ENCODE measurements at regions not wholly inside any gene's neighbourhood (a gene's known extent, or its start where the extent isn't known, plus 50 kb on each side); places are given as distances from the start of the nearest gene placed in this dataset.

DNA sequence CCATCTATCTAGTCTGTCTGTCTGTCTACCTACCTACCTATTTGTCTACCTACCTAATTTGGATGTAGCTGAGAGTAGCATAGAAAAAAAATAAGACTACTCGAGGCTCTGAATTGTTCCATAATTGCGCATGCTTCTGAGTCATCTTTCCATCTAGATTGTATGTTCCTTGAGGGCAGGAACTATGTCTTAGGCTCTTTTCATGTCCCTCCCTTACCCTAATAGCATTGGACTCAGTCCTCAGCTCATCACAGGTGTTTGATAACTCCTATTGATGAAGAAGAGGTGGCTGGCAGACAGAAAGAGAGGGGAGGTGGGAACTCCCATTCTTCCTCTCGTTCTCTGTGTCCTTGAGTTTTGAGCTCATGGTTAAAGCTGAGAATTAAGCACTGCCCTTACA is 263.7 kb downstream of the TTC6 start:
- no peaks in the 10 kb centered on the region for H3K4me1 Mint-ChIP-seq (ENCODE audit: unreplicated experiment)
- H3K36me3 Mint-ChIP-seq (ENCODE audit: unreplicated experiment), result no peaks in the 10 kb centered on the region
- H3K27ac Mint-ChIP-seq (ENCODE audit: unreplicated experiment), result no peak overlapping the region
- H3K4me3 Mint-ChIP-seq (ENCODE audit: unreplicated experiment), result no peak overlapping the region
- TF ChIP-seq, protein P1, sequence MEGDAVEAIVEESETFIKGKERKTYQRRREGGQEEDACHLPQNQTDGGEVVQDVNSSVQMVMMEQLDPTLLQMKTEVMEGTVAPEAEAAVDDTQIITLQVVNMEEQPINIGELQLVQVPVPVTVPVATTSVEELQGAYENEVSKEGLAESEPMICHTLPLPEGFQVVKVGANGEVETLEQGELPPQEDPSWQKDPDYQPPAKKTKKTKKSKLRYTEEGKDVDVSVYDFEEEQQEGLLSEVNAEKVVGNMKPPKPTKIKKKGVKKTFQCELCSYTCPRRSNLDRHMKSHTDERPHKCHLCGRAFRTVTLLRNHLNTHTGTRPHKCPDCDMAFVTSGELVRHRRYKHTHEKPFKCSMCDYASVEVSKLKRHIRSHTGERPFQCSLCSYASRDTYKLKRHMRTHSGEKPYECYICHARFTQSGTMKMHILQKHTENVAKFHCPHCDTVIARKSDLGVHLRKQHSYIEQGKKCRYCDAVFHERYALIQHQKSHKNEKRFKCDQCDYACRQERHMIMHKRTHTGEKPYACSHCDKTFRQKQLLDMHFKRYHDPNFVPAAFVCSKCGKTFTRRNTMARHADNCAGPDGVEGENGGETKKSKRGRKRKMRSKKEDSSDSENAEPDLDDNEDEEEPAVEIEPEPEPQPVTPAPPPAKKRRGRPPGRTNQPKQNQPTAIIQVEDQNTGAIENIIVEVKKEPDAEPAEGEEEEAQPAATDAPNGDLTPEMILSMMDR (IDR thresholded peaks at IDR 0.05), result no peak
- no peak for DNase-seq (ENCODE audit: extremely low spot score, unreplicated experiment)
- H3K27me3 Mint-ChIP-seq (ENCODE audit: unreplicated experiment), result peaks cover 3% of the 10 kb centered on the region
- H3K9me3 Mint-ChIP-seq (ENCODE audit: unreplicated experiment), result no peaks in the 10 kb centered on the region

DNA sequence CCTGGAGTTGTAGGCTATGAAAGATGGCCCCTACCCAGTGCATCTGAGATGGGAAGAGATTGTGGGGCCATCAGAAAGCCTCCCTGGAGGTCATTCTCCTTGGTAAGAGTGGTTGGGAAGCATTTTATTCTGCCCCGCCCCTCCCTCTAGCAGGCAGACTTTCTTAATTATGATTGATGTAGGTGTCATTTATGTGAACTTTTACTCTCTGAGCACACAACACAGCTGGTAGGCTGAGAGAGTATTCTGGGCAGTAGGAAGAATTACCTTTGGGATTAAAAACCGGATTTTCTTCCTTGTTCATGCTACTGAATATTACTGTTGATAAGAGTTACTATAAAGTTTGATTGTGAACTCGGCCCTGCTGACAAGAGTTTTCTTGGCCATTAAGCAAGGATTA is 266.8 kb downstream of the TTC6 start:
- TF ChIP-seq, protein P1 (IDR thresholded peaks at IDR 0.05), result no peak
- Mint-ChIP-seq H3K27ac (ENCODE audit: unreplicated experiment) (no peak overlapping the region), H3K4me1 (ENCODE audit: unreplicated experiment) (no peaks in the 10 kb centered on the region), H3K4me3 (ENCODE audit: unreplicated experiment) (no peak overlapping the region), H3K36me3 (ENCODE audit: unreplicated experiment) (no peaks in the 10 kb centered on the region), H3K27me3 (ENCODE audit: unreplicated experiment) (no peaks in the 10 kb centered on the region), H3K9me3 (ENCODE audit: unreplicated experiment) (no peaks in the 10 kb centered on the region)
- DNase-seq (ENCODE audit: extremely low spot score, unreplicated experiment), result no peak

DNA sequence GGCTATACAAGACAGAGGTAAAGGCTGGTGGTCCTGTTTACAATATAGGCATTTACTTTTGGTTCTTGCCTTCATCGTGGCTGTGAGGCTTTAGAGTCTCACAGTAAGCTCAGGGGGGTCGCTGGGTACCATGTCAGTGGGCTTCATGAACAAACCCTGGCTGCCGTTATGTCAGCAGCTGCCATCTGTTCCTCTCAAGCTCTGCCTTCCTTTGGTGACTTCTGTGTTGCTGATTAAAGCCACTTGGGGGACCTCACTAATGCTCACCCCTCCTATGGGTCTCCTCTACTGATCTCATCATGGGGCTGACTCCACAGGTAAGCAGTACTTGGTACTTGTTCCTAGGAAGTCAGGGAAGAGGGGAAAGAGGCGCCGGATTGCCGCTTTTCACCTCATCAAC is 268.7 kb downstream of the TTC6 start:
- TF ChIP-seq, protein P1 (IDR thresholded peaks at IDR 0.05), result no peak
- H3K4me1 Mint-ChIP-seq (ENCODE audit: unreplicated experiment), result no peaks in the 10 kb centered on the region
- H3K27ac Mint-ChIP-seq (ENCODE audit: unreplicated experiment), result no peak overlapping the region
- DNase-seq (ENCODE audit: extremely low spot score, unreplicated experiment), result no peak
- no peaks in the 10 kb centered on the region for H3K36me3 Mint-ChIP-seq (ENCODE audit: unreplicated experiment)
- no peaks in the 10 kb centered on the region for H3K9me3 Mint-ChIP-seq (ENCODE audit: unreplicated experiment)
- no peaks in the 10 kb centered on the region for H3K27me3 Mint-ChIP-seq (ENCODE audit: unreplicated experiment)
- H3K4me3 Mint-ChIP-seq (ENCODE audit: unreplicated experiment), result no peak overlapping the region

DNA sequence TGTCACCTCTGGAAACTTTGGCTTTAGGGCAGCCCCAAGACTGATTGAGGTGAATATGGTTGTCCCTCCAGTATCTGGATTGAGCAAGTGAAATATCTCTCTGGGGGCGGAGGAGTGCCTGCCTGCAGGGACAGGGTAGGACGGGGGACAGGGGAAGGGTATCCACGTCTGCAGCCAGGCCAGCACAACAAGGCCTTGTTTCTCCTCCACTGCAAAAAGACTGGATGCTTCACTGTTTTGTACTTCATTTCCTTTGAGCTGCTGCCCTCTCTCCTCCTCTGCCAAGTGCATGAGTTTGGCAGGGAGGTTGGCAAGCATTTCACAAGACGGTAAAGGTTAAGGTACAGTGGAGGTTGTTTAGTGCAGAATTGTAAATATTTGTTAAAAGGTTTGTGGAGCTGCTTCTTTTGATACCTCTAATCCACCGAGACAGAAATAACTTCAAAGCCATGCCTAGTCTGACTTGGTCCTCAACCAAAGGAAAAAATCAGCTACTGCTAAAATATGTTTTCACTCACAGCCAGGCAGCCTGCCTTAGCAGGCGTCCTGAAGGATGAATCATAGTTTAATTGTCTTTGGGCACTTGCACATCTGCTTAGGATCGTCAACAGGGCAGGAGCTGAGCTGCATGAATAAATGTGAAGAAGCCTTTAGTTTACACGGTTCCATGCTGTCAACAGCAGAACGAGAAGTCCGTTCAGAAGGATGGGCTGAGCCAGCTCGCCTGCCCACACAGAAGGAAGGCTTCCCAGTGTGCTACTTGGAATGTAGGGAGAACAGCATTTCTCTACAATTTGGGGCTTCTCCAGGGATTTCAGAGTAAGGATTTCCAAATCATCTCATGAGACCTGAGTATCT is 269.7 kb downstream of the TTC6 start:
- Mint-ChIP-seq H3K27me3 (ENCODE audit: unreplicated experiment) (no peaks in the 10 kb centered on the region), H3K27ac (ENCODE audit: unreplicated experiment) (no peak overlapping the region), H3K4me3 (ENCODE audit: unreplicated experiment) (no peak overlapping the region), H3K9me3 (ENCODE audit: unreplicated experiment) (no peaks in the 10 kb centered on the region), H3K4me1 (ENCODE audit: unreplicated experiment) (no peaks in the 10 kb centered on the region), H3K36me3 (ENCODE audit: unreplicated experiment) (no peaks in the 10 kb centered on the region)
- no peak for DNase-seq (ENCODE audit: extremely low spot score, unreplicated experiment)
- TF ChIP-seq, protein P1 (IDR thresholded peaks at IDR 0.05), result no peak

DNA sequence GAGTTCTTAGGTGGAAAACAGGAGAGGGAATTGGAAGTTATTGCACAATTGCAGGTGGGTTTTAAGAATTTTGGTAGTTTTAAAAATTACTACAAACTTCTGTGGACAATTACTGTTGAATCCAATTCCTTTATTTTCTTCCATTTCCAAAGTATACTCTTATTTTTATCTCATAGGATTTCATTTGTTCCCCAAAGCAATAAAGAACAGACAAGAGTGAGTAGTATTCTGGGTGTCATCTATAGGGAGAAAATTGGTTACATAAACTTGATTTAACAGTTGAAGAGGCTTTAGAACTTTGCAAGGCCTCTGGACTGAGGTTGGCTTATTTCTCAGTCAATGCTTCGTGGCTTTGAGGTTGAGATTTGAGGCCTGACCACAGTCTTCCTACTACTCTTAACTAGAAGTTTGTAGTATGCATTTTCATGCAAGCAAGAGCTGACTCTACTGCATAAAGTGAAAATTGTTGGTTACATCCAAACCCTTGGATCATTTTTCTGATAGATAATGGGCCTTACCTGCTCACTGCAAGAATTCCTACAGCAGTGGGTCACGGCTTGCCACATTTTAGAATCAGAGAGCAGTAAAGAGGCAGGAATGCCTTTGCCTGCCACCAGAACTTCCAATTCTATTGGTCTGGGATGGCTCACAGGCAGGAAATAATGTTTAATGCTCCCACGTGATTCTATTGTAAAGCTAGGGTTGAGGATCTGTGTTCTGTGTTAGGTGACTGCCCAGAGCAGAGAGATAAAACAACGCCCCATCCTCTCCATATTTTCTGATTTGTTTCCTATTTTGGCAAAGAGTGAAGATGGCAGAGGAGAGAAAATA is 270.5 kb downstream of the TTC6 start:
- DNase-seq (ENCODE audit: extremely low spot score, unreplicated experiment), result no peak
- H3K4me3 Mint-ChIP-seq (ENCODE audit: unreplicated experiment), result no peak overlapping the region
- TF ChIP-seq, protein P1 (IDR thresholded peaks at IDR 0.05), result no peak
- no peaks in the 10 kb centered on the region for H3K9me3 Mint-ChIP-seq (ENCODE audit: unreplicated experiment)
- H3K27ac Mint-ChIP-seq (ENCODE audit: unreplicated experiment), result no peak overlapping the region
- no peaks in the 10 kb centered on the region for H3K27me3 Mint-ChIP-seq (ENCODE audit: unreplicated experiment)
- H3K4me1 Mint-ChIP-seq (ENCODE audit: unreplicated experiment), result no peaks in the 10 kb centered on the region
- H3K36me3 Mint-ChIP-seq (ENCODE audit: unreplicated experiment), result no peaks in the 10 kb centered on the region

Data from osteocyte (in vitro differentiated cells).